ENCODE measurements at regions not wholly inside any gene's neighbourhood (a gene's known extent, or its start where the extent isn't known, plus 50 kb on each side); places are given as distances from the start of the nearest gene placed in this dataset.

DNA sequence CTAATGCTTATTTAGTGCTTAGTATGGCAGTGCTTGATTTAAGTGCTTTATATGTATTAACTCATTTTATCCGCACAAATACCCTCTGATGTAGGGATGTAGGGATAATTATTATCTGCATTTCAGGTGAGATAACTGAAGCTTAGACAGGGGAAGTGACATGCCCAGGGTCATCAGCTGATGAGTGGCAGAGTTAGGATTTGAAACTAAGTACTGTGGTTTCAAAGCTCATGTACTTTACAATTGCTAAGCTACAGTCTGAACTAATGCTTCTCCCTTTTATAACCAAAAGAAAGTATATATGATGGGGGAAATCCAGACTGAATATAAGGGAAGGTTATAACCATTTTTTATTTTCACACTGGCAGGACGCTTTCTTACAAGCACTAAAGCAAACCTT is 229.6 kb upstream of the NAV3 start:
- no peak overlapping the region for H3K4me3 Mint-ChIP-seq
- H3K27me3 Mint-ChIP-seq, result no peaks in the 10 kb centered on the region
- no peak for ATAC-seq (replicated peaks)
- H3K27ac Mint-ChIP-seq, result no peak overlapping the region
- H3K9me3 Mint-ChIP-seq, result peaks cover 7 to 13% of the 10 kb centered on the region in 2 donors
- no peaks in the 10 kb centered on the region for H3K4me1 Mint-ChIP-seq (ENCODE audit: low read depth in 2 of 2)
- DNase-seq, result no peak
- no peaks in the 10 kb centered on the region for H3K36me3 Mint-ChIP-seq (ENCODE audit: insufficient read depth)

DNA sequence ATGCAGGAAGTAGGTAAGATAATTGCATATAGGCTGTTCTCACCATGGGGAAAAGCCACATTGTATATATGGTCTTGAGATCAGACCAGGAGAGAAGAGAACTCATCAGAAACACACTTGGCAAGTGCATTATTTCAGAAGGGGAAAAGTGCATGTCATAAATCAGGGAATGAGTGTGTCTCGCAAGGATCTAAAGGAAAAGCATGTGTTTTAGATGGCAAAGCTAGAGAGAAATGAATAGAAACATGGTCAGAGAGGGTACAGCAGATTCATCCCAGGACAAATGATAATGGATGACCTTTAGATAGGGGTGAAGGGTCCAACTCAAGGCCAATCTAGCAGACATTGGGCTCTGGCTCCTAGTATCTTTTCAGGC is 230.2 kb upstream of the NAV3 start:
- Mint-ChIP-seq H3K27ac (no peak overlapping the region), H3K9me3 (peaks cover 7 to 13% of the 10 kb centered on the region in 2 donors), H3K27me3 (no peaks in the 10 kb centered on the region), H3K36me3 (ENCODE audit: insufficient read depth) (no peaks in the 10 kb centered on the region), H3K4me3 (no peak overlapping the region), H3K4me1 (ENCODE audit: low read depth in 2 of 2) (no peaks in the 10 kb centered on the region)
- ATAC-seq (replicated peaks), result no peak
- DNase-seq, result no peak

DNA sequence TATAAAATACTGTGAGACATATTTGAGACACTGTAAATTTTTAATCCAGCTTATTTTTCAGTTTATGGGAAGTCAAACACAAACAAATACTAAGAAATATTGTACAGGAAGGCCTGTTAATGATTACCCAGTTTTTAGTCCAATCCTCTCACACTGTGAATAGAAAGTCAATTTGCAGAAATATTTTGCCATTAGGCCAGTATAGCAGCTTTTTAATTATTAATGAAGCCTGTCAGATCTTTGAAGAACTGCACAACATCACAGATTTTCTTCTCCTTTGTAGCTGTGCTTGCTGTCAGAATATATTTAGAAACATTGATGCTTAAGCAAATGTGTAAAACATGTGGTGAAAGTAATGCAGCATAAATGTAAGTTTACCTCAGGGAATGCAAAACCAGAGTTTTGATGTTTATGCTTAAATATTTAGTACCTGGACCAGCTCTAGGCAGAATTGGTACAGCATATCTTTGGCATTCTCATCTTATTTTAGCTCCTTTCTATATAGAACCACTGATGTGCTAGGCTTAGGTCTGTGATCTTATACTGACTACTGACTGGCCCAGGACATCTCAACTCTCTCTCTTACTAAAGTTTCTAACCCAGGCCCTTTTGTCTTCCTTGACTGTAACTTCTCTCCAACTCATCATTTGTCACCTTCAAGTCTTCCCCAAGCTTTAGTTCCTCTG is 230.8 kb upstream of the NAV3 start:
- Mint-ChIP-seq H3K4me1 (ENCODE audit: low read depth in 2 of 2) (no peaks in the 10 kb centered on the region), H3K9me3 (peaks cover 9 to 13% of the 10 kb centered on the region in 2 donors), H3K27me3 (no peaks in the 10 kb centered on the region), H3K27ac (no peak overlapping the region), H3K4me3 (no peak overlapping the region), H3K36me3 (ENCODE audit: insufficient read depth) (no peaks in the 10 kb centered on the region)
- DNase-seq, result no peak
- no peak for ATAC-seq (replicated peaks)

DNA sequence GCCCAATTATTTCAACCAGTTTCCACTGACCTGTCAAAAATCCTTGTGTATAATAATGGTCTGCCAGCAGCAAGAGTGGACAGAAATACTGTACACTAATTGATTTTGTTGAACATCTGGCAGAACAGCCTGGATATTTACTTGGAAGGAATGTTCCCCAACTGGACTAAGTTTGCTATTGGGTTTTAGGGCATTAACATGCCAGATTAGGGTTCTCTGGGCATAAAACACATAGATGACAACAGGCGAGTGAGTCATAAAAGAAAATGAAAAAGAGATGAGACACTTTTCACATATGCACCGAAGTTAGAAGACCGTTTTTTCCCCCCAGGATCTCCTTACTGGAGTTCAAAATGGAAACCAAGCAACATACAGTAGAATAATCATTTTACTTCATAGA is 236.3 kb upstream of the NAV3 start:
- Mint-ChIP-seq H3K9me3 (peaks cover 0 to 4% of the 10 kb centered on the region in 2 donors), H3K27ac (no peak overlapping the region), H3K4me1 (ENCODE audit: low read depth in 2 of 2) (no peaks in the 10 kb centered on the region), H3K27me3 (no peaks in the 10 kb centered on the region), H3K4me3 (no peak overlapping the region), H3K36me3 (ENCODE audit: insufficient read depth) (no peaks in the 10 kb centered on the region)
- DNase-seq, result no peak
- no peak for ATAC-seq (replicated peaks)

DNA sequence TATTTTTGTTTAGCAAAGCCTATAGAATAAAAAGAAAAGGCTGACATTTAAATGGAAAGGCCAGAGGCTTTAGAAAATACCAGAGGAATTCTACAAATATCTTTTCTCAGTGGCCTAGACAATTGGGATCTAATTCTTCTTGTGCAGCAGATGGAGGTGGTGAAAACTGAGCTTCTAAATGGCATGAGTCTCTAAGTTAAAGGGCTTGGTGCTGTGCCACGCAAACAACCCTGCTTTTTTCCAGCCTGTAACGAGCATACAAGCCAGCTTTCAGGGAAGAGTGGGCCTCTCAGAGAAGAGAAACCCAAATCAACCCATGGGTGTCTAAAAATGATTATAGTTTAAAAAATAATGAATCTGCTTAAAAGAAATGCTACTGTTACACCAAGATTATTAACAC is 237.9 kb upstream of the NAV3 start:
- ATAC-seq (replicated peaks) (no peak), DNase-seq (no peak)
- H3K4me1 Mint-ChIP-seq (ENCODE audit: low read depth in 2 of 2), result no peaks in the 10 kb centered on the region
- H3K9me3 Mint-ChIP-seq, result peaks cover 0 to 4% of the 10 kb centered on the region in 2 donors
- no peaks in the 10 kb centered on the region for H3K36me3 Mint-ChIP-seq (ENCODE audit: insufficient read depth)
- no peaks in the 10 kb centered on the region for H3K27me3 Mint-ChIP-seq
- no peak overlapping the region for H3K4me3 Mint-ChIP-seq
- H3K27ac Mint-ChIP-seq, result no peak overlapping the region

DNA sequence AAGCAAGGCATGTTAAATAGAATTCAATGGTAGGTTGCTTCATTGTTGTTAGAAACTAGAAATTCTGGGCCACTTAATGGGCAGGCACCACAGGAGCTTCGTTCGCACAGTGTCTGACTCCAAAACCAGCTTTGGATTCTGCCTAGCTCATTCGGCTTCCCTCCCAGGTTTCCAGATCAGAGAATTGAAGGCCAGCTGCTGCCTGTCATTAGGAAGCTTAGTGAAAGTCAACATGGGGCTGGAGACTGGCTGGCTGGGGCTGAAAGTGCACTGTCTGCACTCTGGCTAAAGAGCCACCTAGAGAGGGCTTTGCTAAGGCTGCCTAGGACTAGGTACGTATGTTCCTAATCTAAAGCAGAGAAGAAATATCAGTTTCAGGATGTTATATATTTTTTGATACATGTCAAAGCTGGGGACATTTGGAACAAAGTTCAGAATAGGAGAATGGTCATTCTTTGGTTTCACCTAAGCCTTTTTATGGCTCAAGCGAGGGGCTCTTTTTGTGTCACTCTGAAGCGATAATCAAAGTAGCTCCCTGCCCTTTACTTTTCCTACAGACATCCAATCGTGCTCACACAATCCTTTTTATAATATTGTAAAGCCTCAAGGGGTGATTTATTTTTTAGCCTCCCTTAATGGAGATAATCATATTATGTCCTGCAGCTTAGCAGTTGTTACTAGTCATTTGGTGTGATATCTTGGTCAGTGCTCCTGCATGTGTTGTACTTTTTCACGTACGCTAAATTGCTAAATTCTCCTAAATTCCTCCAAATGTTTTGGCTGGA is 238.5 kb upstream of the NAV3 start:
- Mint-ChIP-seq H3K27me3 (no peaks in the 10 kb centered on the region), H3K4me3 (no peak overlapping the region), H3K9me3 (peaks cover 0 to 4% of the 10 kb centered on the region in 2 donors), H3K27ac (no peak overlapping the region), H3K4me1 (ENCODE audit: low read depth in 2 of 2) (no peaks in the 10 kb centered on the region), H3K36me3 (ENCODE audit: insufficient read depth) (no peaks in the 10 kb centered on the region)
- DNase-seq (no peak), ATAC-seq (replicated peaks) (no peak)

DNA sequence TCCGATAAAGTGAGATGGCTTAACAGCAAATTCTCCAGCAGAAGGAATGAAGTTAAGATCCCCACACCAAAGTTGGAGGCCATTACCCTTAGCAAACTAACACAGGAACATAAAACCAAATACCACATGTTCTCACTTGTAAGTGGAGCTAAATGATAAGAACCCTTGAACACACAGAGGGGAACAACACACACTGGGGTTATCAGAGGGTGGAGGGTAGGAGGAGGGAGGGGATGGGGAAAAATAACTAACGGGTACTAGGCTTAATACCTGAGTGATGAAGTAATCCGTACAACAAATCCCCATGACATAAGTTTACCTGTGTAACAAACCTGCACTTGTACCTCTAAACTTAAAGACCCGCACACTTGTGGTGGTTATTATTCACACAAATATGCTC is 240.4 kb upstream of the NAV3 start:
- Mint-ChIP-seq H3K9me3 (peaks cover 0 to 4% of the 10 kb centered on the region in 2 donors), H3K36me3 (ENCODE audit: insufficient read depth) (no peaks in the 10 kb centered on the region), H3K27me3 (no peaks in the 10 kb centered on the region), H3K4me1 (ENCODE audit: low read depth in 2 of 2) (no peaks in the 10 kb centered on the region), H3K4me3 (no peak overlapping the region), H3K27ac (no peak overlapping the region)
- DNase-seq (no peak), ATAC-seq (replicated peaks) (no peak)

DNA sequence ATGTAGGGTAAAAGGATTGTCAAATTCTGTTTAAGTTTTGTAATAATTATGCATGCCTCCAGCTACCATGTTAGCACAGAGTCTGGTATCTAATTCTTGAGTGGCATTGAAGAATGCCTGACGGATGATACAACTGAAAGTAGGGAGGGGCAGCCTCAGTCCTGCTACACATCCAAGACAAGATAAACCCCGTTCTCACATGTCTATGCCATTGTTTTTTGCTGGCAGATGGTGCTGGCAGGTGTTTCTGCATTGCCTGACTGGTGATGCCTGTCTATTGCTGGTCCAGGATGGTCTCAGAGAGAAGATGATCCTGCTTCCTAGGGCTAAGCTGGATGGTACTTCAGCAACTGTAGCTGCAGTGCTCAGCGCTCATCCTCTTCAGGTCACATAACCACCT is 245.8 kb upstream of the NAV3 start:
- DNase-seq, result no peak
- no peak overlapping the region for H3K4me3 Mint-ChIP-seq
- H3K9me3 Mint-ChIP-seq, result peaks cover 4 to 13% of the 10 kb centered on the region in 2 donors
- ATAC-seq (replicated peaks), result no peak
- H3K4me1 Mint-ChIP-seq (ENCODE audit: low read depth in 2 of 2), result no peaks in the 10 kb centered on the region
- no peaks in the 10 kb centered on the region for H3K27me3 Mint-ChIP-seq
- no peak overlapping the region for H3K27ac Mint-ChIP-seq
- no peaks in the 10 kb centered on the region for H3K36me3 Mint-ChIP-seq (ENCODE audit: insufficient read depth)

DNA sequence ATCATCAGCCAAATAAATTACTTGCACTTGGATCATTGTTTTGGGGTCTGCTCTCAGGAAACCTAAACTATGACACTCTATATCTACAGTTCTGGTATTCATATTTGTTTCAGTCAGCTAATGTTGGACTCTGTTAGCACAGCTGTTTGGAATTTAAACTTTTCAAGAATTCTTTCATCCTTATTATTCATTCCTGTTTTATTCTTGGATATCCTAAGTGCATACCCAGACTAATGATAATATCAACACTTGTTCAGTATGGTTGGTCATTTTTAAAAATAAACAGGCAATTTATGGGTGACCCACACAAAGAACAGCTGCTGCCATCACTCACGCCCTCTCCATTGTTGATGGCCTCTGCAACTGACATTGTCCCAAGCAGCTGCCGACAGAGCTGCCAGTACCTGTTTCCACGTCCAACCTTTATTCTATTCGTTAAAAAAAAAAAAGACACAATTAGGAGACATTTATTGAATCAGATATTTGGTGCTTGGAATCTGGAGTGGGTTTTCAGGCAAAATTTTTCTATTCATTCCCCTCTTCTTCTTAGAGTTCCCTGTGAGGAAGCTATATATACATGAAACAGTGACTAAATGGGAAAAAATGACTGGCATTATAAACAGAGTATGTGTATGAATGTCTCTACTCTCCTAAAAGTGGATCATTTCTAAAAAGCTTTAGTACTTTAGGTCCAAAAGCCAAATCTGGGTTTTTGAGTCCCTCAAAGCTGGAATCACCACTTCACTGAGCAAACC is 252.1 kb upstream of the NAV3 start:
- no peak overlapping the region for H3K27ac Mint-ChIP-seq
- DNase-seq, result no peak
- H3K36me3 Mint-ChIP-seq (ENCODE audit: insufficient read depth), result no peaks in the 10 kb centered on the region
- peaks cover 4 to 16% of the 10 kb centered on the region in 2 donors for H3K9me3 Mint-ChIP-seq
- H3K27me3 Mint-ChIP-seq, result no peaks in the 10 kb centered on the region
- H3K4me1 Mint-ChIP-seq (ENCODE audit: low read depth in 2 of 2), result no peaks in the 10 kb centered on the region
- ATAC-seq (replicated peaks), result no peak
- H3K4me3 Mint-ChIP-seq, result no peak overlapping the region

DNA sequence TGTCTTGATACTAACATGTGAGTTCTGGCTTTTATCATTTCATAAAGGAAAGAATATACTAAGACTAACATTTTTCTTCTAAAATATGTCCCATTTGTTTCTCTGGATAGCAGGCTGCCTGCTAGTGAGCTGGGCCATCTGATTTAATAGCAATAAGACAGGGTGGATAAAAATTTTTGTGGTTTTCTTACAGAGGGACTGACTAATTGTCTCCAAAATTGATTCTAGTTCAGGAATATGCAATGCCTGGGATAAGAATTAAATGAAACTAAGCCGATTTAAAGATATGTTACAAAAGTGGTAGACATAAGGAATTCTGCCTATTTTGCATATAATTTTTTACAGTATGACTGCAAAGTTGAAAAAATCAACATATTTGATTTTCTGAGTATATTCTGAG is 252.9 kb upstream of the NAV3 start:
- no peak for ATAC-seq (replicated peaks)
- no peak overlapping the region for H3K27ac Mint-ChIP-seq
- no peak overlapping the region for H3K4me3 Mint-ChIP-seq
- peaks cover 7 to 13% of the 10 kb centered on the region in 2 donors for H3K9me3 Mint-ChIP-seq
- H3K4me1 Mint-ChIP-seq (ENCODE audit: low read depth in 2 of 2), result no peaks in the 10 kb centered on the region
- no peak for DNase-seq
- H3K27me3 Mint-ChIP-seq, result no peaks in the 10 kb centered on the region
- no peaks in the 10 kb centered on the region for H3K36me3 Mint-ChIP-seq (ENCODE audit: insufficient read depth)

DNA sequence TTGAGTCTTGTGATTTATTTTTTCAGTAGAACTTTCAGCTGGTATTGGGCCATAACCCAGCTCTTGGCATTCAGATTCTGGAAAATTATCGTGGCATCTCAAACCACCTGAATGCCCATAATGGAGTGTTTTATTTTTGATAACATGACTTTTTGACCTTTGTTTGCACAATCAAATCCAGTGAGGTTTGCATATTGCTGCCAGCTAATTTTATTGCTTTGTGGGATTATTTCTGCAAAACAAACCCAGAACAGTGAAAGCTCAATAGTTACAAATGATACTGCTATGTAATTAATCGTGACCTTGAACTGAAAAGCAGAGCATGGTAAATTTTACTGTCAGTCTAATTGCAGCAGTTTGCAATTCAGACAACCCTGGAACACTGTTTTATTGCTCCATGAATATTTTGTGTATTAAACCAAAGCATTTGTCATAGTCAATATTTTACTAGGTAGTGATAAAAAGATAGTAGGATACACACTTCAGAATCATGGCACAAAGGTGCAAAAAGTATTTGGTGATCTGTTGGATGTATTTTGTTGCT is 255.2 kb upstream of the NAV3 start:
- Mint-ChIP-seq H3K27me3 (no peaks in the 10 kb centered on the region), H3K27ac (no peak overlapping the region), H3K4me1 (ENCODE audit: low read depth in 2 of 2) (no peaks in the 10 kb centered on the region), H3K36me3 (ENCODE audit: insufficient read depth) (no peaks in the 10 kb centered on the region), H3K9me3 (peaks cover 7 to 9% of the 10 kb centered on the region in 2 donors), H3K4me3 (no peak overlapping the region)
- DNase-seq, result no peak
- no peak for ATAC-seq (replicated peaks)

DNA sequence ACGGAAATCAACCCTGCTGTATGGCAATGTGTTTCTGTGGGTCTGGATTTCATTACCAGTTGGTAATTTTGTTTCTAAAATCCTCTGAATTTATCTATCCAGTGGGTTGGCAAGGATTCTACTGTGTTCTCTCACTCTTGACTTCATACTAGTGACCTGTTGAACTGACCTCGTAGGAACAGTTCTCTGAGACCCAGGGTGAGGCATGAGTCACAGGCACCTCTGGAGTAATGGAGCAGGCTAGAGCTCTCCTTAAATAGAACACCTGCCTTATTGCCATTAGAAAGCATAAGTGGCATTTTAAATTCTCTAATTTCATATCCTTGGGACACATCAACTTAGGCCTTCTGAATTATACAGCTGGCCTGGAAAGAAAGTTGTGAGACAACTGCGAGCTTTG is 258.3 kb upstream of the NAV3 start:
- Mint-ChIP-seq H3K27ac (no peak overlapping the region), H3K4me1 (ENCODE audit: low read depth in 2 of 2) (no peaks in the 10 kb centered on the region), H3K9me3 (peaks cover 5 to 8% of the 10 kb centered on the region in 2 donors), H3K36me3 (ENCODE audit: insufficient read depth) (no peaks in the 10 kb centered on the region), H3K4me3 (no peak overlapping the region), H3K27me3 (no peaks in the 10 kb centered on the region)
- ATAC-seq (replicated peaks) (no peak), DNase-seq (no peak)

DNA sequence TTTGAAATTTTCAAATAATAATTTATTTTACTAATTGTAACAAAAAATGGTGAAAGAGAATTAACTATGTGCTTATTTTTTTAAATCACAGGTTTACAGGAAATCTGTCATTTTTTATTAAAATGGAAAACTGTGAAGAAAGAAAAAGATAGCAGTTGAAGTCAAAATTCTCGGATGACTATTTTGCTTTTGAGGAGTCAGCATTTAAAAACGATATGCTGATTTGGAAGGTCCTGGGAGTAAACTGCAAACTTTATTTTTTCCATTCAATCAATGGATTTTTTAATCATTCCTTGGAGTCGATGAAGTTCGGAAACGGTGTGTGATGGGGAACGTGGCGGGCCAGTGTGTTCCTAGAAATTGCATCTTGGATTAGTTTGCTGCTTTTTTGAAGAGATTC is 258.9 kb upstream of the NAV3 start:
- H3K27ac Mint-ChIP-seq, result no peak overlapping the region
- no peak for DNase-seq
- H3K4me3 Mint-ChIP-seq, result no peak overlapping the region
- H3K4me1 Mint-ChIP-seq (ENCODE audit: low read depth in 2 of 2), result no peaks in the 10 kb centered on the region
- ATAC-seq (replicated peaks), result no peak
- peaks cover 5 to 8% of the 10 kb centered on the region in 2 donors for H3K9me3 Mint-ChIP-seq
- no peaks in the 10 kb centered on the region for H3K36me3 Mint-ChIP-seq (ENCODE audit: insufficient read depth)
- no peaks in the 10 kb centered on the region for H3K27me3 Mint-ChIP-seq
